Urinary bladder (tissue), 3 donors: ENCODE measurements at regions not wholly inside any gene's neighbourhood (a gene's known extent, or its start where the extent isn't known, plus 50 kb on each side); places are given as distances from the start of the nearest gene placed in this dataset.

Experiments
- DNase-seq: peaks from one replicate; pipeline ENCODE4 v3.0.0-alpha.2; 2015; ENCODE audit errors: extremely low spot score
- H3K27ac ChIP-seq: one replicate; pipeline ENCODE4 v1.5.1; 2013; ENCODE audit warnings: low read depth, mild to moderate bottlenecking, moderate library complexity
- H3K36me3 ChIP-seq: one replicate; pipeline ENCODE4 v1.6.1; 2013; ENCODE audit warnings: mild to moderate bottlenecking, moderate library complexity; ENCODE audit not compliant: insufficient read depth
- H3K4me1 ChIP-seq: one replicate; pipeline ENCODE4 v1.6.1; 2013; ENCODE audit warnings: mild to moderate bottlenecking, moderate library complexity; ENCODE audit not compliant: insufficient read depth
- H3K4me3 ChIP-seq: one replicate; pipeline ENCODE4 v1.5.1; 2013; ENCODE audit warnings: low read depth, low read length
- WGBS: extraction: QIAGEN DNeasy Blood & Tissue Kit; methylation state at CpG from one replicate; pipeline ENCODE4 v1.1.7; 2013; 5-methylcytosine and 5-hydroxymethylcytosine counted together
- donor health status: healthy with polysubstance abuse.
- donor health status: healthy.

DNA sequence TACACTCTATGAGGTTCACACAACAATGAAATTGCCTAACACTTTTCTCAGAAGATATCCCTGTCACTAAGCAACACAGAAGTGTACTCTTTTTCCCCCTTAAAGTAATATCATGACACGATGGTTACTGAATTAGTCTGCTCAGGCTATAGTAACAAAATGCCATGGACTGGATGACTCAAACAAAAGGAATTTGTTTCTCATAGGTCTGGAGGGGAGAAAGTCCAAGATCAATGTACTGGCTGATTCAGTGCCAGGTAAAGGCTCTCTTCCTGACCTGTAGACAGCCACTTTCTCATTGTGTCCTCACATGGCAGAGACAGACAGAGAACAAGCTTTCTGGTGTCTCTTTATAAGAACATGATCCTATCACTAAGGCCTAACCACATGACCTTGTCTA lies 211.9 kb downstream of the RBM43 start:
- Histone ChIP-seq H3K4me1 (no peaks in the 10 kb centered on the region), H3K4me3 (no peak overlapping the region), H3K27ac (no peak overlapping the region), H3K36me3 (no peaks in the 10 kb centered on the region)
- DNase-seq: no peak
- 85% methylated on average over 1 of the region's 1 CpG for WGBS

- WGBS: 83% methylated on average over 6 of the region's 6 CpGs
- Histone ChIP-seq H3K4me3 (no peak overlapping the region), H3K36me3 (no peaks in the 10 kb centered on the region), H3K4me1 (no peaks in the 10 kb centered on the region), H3K27ac (no peak overlapping the region)
- DNase-seq: no peak
Measured at GRCh38 chr2:151048331-151049054, 213.2 kb downstream of the RBM43 start.

- WGBS: 78% methylated on average over 5 of the region's 5 CpGs
- no peak for DNase-seq
- no peaks in the 10 kb centered on the region for H3K4me1 ChIP-seq
- no peaks in the 10 kb centered on the region for H3K36me3 ChIP-seq
- no peak overlapping the region for H3K27ac ChIP-seq
- no peak overlapping the region for H3K4me3 ChIP-seq
Measured at GRCh38 chr2:151043484-151043883, 218.2 kb downstream of the RBM43 start.

GRCh38 chr2:151042964-151043363 lies 218.7 kb downstream of the RBM43 start:
- 93% methylated on average over 2 of the region's 2 CpGs for WGBS
- H3K36me3 ChIP-seq: no peaks in the 10 kb centered on the region
- H3K4me1 ChIP-seq: no peaks in the 10 kb centered on the region
- no peak overlapping the region for H3K4me3 ChIP-seq
- no peak for DNase-seq
- no peak overlapping the region for H3K27ac ChIP-seq

DNA sequence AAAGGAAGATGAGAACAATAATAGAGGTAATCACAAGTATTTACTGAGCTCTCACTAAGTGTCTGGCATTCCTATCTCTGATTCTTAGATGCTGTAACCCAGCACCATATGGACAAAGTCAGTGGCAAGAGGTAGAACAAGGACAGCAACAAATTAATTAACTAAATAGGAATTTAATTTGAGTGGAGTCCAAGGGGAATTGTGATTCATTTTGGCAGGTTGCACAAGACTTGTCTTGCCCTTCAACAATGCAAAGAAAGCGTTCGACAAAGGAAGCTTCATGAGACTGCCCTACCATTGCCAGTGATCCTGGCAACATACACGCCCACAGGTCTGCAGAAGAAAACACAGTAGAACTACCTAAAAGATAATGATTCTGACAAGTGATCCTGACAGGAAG lies 221.6 kb downstream of the RBM43 start:
- Histone ChIP-seq H3K27ac (no peak overlapping the region), H3K4me1 (no peaks in the 10 kb centered on the region), H3K36me3 (no peaks in the 10 kb centered on the region), H3K4me3 (no peak overlapping the region)
- no peak for DNase-seq
- 89% methylated on average over 3 of the region's 3 CpGs for WGBS

DNA sequence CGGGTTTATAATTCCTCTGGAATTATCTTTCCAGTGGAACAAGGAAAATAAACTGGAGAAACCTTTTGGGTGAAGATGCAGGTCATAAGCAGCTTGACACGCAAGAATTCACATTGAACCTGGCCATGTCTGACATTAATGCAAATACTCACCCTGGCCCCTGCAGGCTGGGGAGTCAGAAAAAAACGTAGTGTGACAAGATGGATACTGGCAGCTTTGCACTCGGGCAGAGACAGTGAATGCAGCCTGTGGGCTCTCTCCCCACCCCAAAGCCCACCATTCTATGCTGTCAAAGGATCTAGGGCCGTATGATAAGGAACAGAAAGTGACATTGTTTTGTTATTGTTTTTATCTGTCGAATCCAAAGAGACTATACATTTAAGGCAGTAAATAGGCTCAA lies 223.1 kb downstream of the RBM43 start:
- Histone ChIP-seq H3K4me3 (no peak overlapping the region), H3K36me3 (no peaks in the 10 kb centered on the region), H3K4me1 (no peaks in the 10 kb centered on the region), H3K27ac (no peak overlapping the region)
- no peak for DNase-seq
- 80% methylated on average over 6 of the region's 6 CpGs for WGBS

DNA sequence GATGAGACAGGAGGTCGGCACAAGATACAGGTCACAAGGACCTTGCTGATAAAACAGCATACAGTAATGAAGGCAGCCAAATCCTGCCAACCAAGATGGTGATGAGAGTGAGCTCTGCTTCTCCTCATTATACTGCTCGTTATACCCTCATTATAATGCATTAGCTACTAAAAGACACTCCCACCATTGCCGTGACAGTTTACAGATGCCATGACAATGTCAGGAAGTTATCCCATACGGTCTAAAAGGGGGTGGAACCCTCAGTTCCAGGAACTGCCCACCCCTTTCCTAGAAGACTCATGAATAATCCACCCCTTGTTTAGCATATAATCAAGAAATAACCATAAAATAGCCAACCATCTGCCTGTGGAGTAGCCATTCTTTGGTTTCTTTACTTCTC lies 224.2 kb downstream of the RBM43 start:
- H3K4me1 ChIP-seq: no peaks in the 10 kb centered on the region
- no peak overlapping the region for H3K27ac ChIP-seq
- 67% methylated on average over 4 of the region's 4 CpGs for WGBS
- no peak for DNase-seq
- no peaks in the 10 kb centered on the region for H3K36me3 ChIP-seq
- no peak overlapping the region for H3K4me3 ChIP-seq

DNA sequence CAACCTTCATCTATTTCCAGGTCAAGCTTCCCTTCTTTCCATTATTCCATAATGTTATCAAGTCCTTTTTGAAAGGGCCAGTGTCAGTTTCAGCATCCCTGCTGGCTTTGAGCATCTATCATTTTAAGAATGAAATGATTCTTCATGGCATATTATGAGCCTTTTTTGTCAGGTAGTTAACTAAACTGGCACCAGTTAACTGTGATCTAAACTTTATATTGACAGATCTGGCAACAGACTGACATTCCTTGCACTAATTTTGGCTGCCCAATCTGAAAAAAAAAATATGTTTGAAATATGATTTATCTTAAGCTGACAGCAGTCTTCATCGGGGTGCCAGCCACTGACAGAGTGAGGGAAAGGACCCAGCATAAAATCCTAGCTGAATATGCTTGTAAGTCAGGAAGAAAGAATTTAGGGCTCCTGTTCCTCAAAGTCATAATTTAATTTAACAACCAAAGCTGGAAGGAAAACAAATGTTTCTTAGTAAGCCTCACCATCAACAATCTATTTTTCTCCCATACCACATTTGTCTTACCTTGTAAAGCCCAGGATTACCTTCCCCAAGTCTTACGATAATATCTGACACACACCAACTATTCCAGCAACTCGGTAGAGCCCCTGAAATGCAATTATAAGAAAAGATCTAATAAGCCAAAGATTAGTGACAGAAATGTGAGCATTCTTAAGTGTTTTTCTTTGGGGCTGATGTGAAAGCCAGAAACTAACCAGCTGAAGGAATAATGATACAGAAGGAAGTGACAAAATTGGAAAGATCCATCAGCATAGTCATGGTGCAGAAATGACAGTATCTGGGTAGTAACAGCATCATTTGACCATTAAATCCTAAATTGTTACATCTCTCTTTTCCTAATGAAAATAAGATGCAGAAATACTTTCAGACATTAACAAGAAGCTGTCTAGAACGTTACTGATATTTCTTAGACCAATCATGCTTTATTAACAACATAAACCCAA lies 228.1 kb downstream of the RBM43 start:
- 34% methylated on average over 4 of the region's 4 CpGs for WGBS
- no peak overlapping the region for H3K4me3 ChIP-seq
- no peaks in the 10 kb centered on the region for H3K4me1 ChIP-seq
- no peaks in the 10 kb centered on the region for H3K36me3 ChIP-seq
- DNase-seq: no peak
- no peak overlapping the region for H3K27ac ChIP-seq

DNA sequence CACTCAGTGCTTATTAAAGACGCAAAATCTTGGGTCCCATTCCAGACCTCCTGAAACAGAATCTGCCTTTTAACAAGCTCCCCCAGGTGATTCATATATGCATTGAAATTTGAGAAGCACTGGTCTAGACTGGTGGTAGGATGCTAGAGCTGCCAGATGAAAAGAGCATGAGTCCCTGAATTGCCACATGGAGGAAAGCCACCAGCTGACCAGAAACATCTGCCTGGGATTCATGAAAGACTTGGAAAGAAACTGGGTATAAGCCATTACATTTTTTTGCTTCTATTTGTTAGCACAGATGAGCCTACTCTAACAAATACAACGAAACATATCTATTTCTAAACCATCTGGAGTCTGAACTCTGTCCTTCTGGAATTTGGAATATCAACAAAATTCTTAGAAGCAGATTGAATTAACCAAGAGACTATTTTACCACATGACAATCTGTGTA lies 228.9 kb downstream of the RBM43 start:
- H3K36me3 ChIP-seq: no peaks in the 10 kb centered on the region
- whole genome bisulfite sequencing: 29% methylated on average over 2 of the region's 2 CpGs
- H3K4me3 ChIP-seq: no peak overlapping the region
- H3K4me1 ChIP-seq: no peaks in the 10 kb centered on the region
- DNase-seq: peak; percentile 15
- H3K27ac ChIP-seq: no peak overlapping the region

GRCh38 chr2:151030663-151031230 lies 230.9 kb downstream of the RBM43 start:
- 93% methylated on average over 8 of the region's 8 CpGs for WGBS
- DNase-seq: no peak
- Histone ChIP-seq H3K4me3 (no peak overlapping the region), H3K4me1 (no peaks in the 10 kb centered on the region), H3K36me3 (no peaks in the 10 kb centered on the region), H3K27ac (no peak overlapping the region)

- Histone ChIP-seq H3K36me3 (no peaks in the 10 kb centered on the region), H3K27ac (no peak overlapping the region), H3K4me3 (no peak overlapping the region), H3K4me1 (no peaks in the 10 kb centered on the region)
- whole genome bisulfite sequencing: 76% methylated on average over 4 of the region's 4 CpGs
- no peak for DNase-seq
Measured at GRCh38 chr2:151029406-151030157, 232.1 kb downstream of the RBM43 start.

DNA sequence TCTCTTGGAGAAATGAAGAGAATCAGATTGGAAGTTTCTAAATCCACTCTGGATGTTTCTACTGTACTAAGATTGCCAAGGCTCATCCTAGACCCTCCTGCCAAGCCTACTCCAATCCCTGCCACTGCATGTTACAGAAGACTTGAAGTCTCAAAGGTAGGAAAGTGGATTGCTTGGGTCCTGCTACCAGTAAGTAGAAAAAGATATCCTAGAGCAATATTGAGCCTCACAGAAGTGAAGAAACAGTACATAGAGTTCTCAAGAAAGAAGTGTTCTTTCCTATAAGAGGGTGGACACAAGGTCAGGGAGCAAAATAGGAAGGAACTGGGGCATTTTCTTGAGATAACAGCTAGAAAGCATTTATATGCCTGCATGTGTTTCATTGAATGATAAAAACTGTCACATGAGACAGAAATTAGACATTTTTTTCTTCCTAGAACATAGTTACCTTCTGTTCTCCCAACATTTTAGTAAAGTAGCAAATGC lies 232.9 kb downstream of the RBM43 start:
- no peak overlapping the region for H3K27ac ChIP-seq
- no peaks in the 10 kb centered on the region for H3K36me3 ChIP-seq
- H3K4me3 ChIP-seq: no peak overlapping the region
- no peak for DNase-seq
- H3K4me1 ChIP-seq: no peaks in the 10 kb centered on the region

- Histone ChIP-seq H3K4me3 (no peak overlapping the region), H3K36me3 (no peaks in the 10 kb centered on the region), H3K4me1 (no peaks in the 10 kb centered on the region), H3K27ac (no peak overlapping the region)
- no peak for DNase-seq
- 50% methylated on average over 6 of the region's 6 CpGs for WGBS
Measured at GRCh38 chr2:151027151-151027550, 234.5 kb downstream of the RBM43 start.
